CD4-positive, alpha-beta T cell treated with Interleukin-12 subunit alpha and Interleukin-12 subunit beta, for 1 hour (primary cell): ENCODE measurements at regions not wholly inside any gene's neighbourhood (a gene's known extent, or its start where the extent isn't known, plus 50 kb on each side); places are given as distances from the start of the nearest gene placed in this dataset.
"Not testable (repeated sequence)": the region's sequence is repeated elsewhere in the genome, so short reads cannot be mapped to it uniquely, and the experiment has no call there.

ENCODE experiments used
- DNase-seq: peaks from one replicate; pipeline ENCODE4 v3.0.0-alpha.2; 2020

GRCh38 chr5:164449460-164449859, 944.0 kb downstream of the MAT2B start:
- no peak for DNase-seq

- no peak for DNase-seq
Observed at GRCh38 chr5:164466033-164466432, 960.6 kb downstream of the MAT2B start.

GRCh38 chr5:164470312-164470711, 964.9 kb downstream of the MAT2B start:
- DNase-seq, result no peak

GRCh38 chr5:164472165-164472564, 966.7 kb downstream of the MAT2B start:
- no peak for DNase-seq

GRCh38 chr5:164475339-164475977, 970.0 kb downstream of the MAT2B start:
- no peak for DNase-seq

- no peak for DNase-seq
Observed at GRCh38 chr5:164481270-164481669, 975.9 kb downstream of the MAT2B start.

- no peak for DNase-seq
Observed at GRCh38 chr5:164482351-164482750, 976.9 kb downstream of the MAT2B start.

- DNase-seq, result no peak
Observed at GRCh38 chr5:164484948-164485347, 979.5 kb downstream of the MAT2B start.

- no peak for DNase-seq
Observed at GRCh38 chr5:164487939-164488338, 982.5 kb downstream of the MAT2B start.

- DNase-seq, result no peak
Observed at GRCh38 chr5:164497311-164498064, 992.1 kb downstream of the MAT2B start.

GRCh38 chr5:164498438-164498837, 993.0 kb downstream of the MAT2B start:
- no peak for DNase-seq

GRCh38 chr5:164500856-164501255, 995.4 kb downstream of the MAT2B start:
- DNase-seq, result no peak

- no peak for DNase-seq
Observed at GRCh38 chr5:164501344-164501743, 995.9 kb downstream of the MAT2B start.

- peak; percentile 17 for DNase-seq
Observed at GRCh38 chr5:164504141-164504772, 998.8 kb downstream of the MAT2B start.

- no peak for DNase-seq
Observed at GRCh38 chr5:164505791-164506190, 1000.4 kb downstream of the MAT2B start.

GRCh38 chr5:164518067-164518740, 1012.8 kb downstream of the MAT2B start:
- DNase-seq, result no peak

GRCh38 chr5:164518741-164519080, 1013.3 kb downstream of the MAT2B start:
- DNase-seq, result no peak

GRCh38 chr5:164532235-164532900, 1026.9 kb downstream of the MAT2B start:
- DNase-seq, result no peak

GRCh38 chr5:164533426-164533825, 1028.0 kb downstream of the MAT2B start:
- not testable (repeated sequence) for DNase-seq

- no peak for DNase-seq
Observed at GRCh38 chr5:164540174-164540573, 1034.8 kb downstream of the MAT2B start.

GRCh38 chr5:164545507-164545906, 1040.1 kb downstream of the MAT2B start:
- DNase-seq, result no peak

- DNase-seq, result no peak
Observed at GRCh38 chr5:164553851-164554250, 1048.4 kb downstream of the MAT2B start.

- DNase-seq, result no peak
Observed at GRCh38 chr5:164555809-164556208, 1050.4 kb downstream of the MAT2B start.
